ENCODE measurements at regions not wholly inside any gene's neighbourhood (a gene's known extent, or its start where the extent isn't known, plus 50 kb on each side); places are given as distances from the start of the nearest gene placed in this dataset.

DNA sequence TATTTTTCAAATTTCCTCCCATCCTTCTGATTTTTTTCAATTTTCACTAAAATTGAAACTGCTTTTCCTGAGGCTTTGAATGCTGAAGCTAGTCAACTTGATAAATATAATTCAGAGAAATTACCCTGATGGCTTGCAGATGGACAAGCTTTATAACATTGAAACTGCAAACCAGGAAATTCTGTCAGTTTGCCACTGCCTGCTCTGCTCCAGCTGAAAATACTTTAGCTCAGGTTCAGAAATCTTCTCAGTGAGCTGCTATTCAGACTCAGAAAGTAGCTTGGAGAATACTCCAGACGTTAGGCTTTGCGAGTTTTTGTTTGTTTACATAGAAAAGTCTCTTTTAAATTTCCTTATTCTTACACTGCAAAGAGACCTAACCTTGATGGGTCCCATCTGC is 1574.7 kb downstream of the STIM2 start:
- TF ChIP-seq, protein P1, sequence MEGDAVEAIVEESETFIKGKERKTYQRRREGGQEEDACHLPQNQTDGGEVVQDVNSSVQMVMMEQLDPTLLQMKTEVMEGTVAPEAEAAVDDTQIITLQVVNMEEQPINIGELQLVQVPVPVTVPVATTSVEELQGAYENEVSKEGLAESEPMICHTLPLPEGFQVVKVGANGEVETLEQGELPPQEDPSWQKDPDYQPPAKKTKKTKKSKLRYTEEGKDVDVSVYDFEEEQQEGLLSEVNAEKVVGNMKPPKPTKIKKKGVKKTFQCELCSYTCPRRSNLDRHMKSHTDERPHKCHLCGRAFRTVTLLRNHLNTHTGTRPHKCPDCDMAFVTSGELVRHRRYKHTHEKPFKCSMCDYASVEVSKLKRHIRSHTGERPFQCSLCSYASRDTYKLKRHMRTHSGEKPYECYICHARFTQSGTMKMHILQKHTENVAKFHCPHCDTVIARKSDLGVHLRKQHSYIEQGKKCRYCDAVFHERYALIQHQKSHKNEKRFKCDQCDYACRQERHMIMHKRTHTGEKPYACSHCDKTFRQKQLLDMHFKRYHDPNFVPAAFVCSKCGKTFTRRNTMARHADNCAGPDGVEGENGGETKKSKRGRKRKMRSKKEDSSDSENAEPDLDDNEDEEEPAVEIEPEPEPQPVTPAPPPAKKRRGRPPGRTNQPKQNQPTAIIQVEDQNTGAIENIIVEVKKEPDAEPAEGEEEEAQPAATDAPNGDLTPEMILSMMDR (IDR thresholded peaks at IDR 0.05; ENCODE audit: borderline replicate concordance): no peak
- intact Hi-C loops (cut with micrococcal nuclease): no loop called here
- Histone ChIP-seq H3K9me3 (replicated peaks) (no peaks in the 10 kb centered on the region), H3K36me3 (no peaks in the 10 kb centered on the region), H3K27ac (replicated peaks) (no peak overlapping the region), H3K27me3 (ENCODE audit: low read depth) (no peaks in the 10 kb centered on the region), H3K4me1 (no peaks in the 10 kb centered on the region), H3K4me3 (no peak overlapping the region)
- DNase-seq: no peak

DNA sequence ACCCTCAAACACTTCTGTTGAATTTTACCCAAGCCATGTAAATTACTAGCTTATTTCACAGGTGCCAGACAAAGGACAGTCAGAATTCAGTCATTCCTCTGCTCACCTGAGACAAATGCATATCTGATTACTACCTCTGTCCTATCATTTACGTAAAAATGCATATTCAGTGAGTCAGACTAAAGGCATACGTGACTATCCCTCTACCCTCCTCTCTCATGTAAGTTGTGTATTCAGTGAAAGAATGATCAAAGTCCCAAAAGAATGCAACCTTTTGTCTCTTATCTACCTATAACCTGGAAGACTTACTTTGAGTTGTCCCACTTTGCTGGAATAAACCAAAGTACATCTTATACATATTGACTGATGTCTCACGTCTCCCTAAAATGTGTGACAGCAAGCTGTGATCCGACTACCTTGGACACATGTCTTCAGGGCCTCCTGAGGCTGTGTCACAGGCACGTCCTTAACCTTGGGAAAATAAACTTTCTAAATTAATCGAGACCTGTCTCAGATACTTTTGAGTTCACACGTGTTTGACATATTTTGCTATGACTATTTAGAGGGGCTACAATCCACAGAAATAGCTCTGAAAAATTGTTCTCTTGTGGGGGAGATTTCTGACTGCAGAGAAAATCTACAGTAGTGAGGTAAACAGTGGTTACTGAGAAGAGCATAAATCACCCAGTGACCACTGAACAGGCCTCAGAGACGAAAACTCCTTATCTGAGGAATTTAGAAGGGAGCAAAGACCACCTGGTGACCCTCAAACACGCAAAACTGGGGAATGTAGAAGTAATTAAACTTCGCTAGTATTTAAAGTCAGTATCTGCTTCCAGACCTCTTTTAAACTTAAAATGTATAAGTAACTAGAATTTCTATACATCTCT is 1575.8 kb downstream of the STIM2 start:
- no peaks in the 10 kb centered on the region for H3K36me3 ChIP-seq
- H3K9me3 ChIP-seq (replicated peaks): no peaks in the 10 kb centered on the region
- intact Hi-C loops (cut with micrococcal nuclease): no loop called here
- no peaks in the 10 kb centered on the region for H3K27me3 ChIP-seq (ENCODE audit: low read depth)
- H3K4me3 ChIP-seq: no peak overlapping the region
- no peak overlapping the region for H3K27ac ChIP-seq (replicated peaks)
- TF ChIP-seq, protein P1 (IDR thresholded peaks at IDR 0.05; ENCODE audit: borderline replicate concordance): no peak
- no peak for DNase-seq
- no peaks in the 10 kb centered on the region for H3K4me1 ChIP-seq

DNA sequence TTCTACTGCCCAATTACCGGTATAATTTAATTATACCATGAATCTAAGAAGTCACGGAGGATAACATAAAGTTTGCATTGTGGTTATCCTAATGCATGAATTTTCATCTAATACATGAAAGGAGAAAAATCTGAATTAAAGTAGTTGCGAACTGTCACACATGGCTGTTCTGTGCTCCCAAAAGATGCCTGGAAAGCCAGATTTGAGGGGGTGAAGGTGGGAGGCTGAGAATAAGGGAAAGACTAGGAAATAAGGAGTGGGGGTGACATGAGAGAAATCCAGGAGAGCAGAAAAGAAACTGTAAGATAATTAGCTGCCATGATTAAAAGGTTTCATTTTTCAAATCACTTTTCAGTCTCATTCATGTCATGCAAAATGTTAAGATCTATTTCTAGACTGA is 1582.7 kb downstream of the STIM2 start:
- Histone ChIP-seq H3K9me3 (replicated peaks) (no peaks in the 10 kb centered on the region), H3K27me3 (ENCODE audit: low read depth) (no peaks in the 10 kb centered on the region), H3K4me3 (no peak overlapping the region), H3K36me3 (no peaks in the 10 kb centered on the region), H3K27ac (replicated peaks) (no peak overlapping the region), H3K4me1 (no peaks in the 10 kb centered on the region)
- no peak for DNase-seq
- TF ChIP-seq, protein P1 (IDR thresholded peaks at IDR 0.05; ENCODE audit: borderline replicate concordance): no peak
- intact Hi-C loops (cut with micrococcal nuclease): no loop called here

DNA sequence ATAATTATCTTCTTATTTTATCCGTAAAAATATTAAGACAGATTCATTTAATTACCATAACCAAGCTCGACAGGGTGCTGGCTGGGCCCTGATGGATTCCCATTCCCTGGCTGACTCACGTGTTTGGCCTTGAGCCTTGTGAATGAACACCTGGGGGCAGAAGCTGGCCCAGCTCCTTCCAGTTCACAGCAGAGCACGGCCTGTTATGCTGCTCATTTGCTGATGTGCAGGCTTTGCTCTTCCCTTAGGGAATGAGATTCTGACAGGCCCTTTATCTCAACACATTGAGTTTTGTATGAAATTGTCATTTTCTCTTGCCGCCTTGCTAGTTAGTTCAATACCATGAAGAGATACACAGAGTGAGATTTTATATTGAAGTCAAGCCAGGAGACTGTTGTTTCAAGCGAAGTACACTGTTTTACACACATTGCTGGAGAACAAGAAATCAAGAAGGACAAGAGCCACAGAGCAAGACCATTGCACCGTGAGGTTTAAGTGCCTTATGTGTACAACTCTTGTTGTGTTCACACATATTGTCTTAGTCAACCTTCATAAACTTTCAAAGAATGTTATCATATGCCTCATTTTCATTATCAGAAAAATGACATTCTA is 1583.3 kb downstream of the STIM2 start:
- Histone ChIP-seq H3K4me1 (no peaks in the 10 kb centered on the region), H3K27me3 (ENCODE audit: low read depth) (no peaks in the 10 kb centered on the region), H3K36me3 (no peaks in the 10 kb centered on the region), H3K9me3 (replicated peaks) (no peaks in the 10 kb centered on the region), H3K4me3 (no peak overlapping the region), H3K27ac (replicated peaks) (no peak overlapping the region)
- TF ChIP-seq, protein P1 (IDR thresholded peaks at IDR 0.05; ENCODE audit: borderline replicate concordance): no peak
- DNase-seq: no peak
- intact Hi-C loops (cut with micrococcal nuclease): no loop called here

DNA sequence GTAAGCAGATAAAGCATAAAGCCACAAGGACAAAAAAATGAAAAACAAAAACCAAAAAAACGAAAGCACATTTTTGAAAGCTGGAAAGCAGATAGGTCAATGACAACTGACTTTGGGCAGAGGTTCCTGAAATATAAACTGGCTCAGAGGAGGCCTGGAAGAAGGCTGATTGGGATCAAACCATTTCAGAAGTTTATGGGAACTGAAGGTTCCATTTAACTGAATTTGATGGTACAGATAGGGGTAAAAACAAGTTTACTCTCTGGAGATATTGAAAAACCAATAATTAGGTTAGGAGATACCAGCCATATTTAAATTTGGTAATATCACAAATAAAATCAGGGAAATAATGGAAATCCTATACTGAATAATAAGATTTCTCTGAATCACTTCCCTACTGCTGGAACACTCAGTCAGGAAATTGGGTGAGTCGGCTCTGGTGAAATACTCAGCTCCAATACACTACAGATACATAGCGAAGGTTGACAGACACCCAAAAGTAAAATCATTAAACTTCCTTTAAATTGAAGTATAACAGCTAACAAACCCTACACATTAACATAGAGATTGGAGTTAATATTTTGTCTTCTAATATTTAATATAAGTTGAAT is 1584.3 kb downstream of the STIM2 start:
- no peaks in the 10 kb centered on the region for H3K4me1 ChIP-seq
- intact Hi-C loops (cut with micrococcal nuclease): no loop called here
- H3K36me3 ChIP-seq: no peaks in the 10 kb centered on the region
- no peak for DNase-seq
- no peak overlapping the region for H3K27ac ChIP-seq (replicated peaks)
- no peaks in the 10 kb centered on the region for H3K9me3 ChIP-seq (replicated peaks)
- TF ChIP-seq, protein P1 (IDR thresholded peaks at IDR 0.05; ENCODE audit: borderline replicate concordance): no peak
- H3K4me3 ChIP-seq: no peak overlapping the region
- no peaks in the 10 kb centered on the region for H3K27me3 ChIP-seq (ENCODE audit: low read depth)
